Parathyroid adenoma (tissue), 2 donors: ENCODE measurements at regions not wholly inside any gene's neighbourhood (a gene's known extent, or its start where the extent isn't known, plus 50 kb on each side); places are given as distances from the start of the nearest gene placed in this dataset.
"Not testable (repeated sequence)": the region's sequence is repeated elsewhere in the genome, so short reads cannot be mapped to it uniquely, and the experiment has no call there.

Source experiments
- H2AFZ ChIP-seq: fragments of 300-600 bp; sonication (generic); one replicate; pipeline ENCODE4 v1.7.0; 2017; ENCODE audit warnings: antibody characterized with exemption, mild to moderate bottlenecking
- H3K27ac ChIP-seq: fragments of 300-600 bp; sonication (generic); one replicate; pipeline ENCODE4 v1.7.0; 2017
- H3K27me3 ChIP-seq: fragments of 300-600 bp; sonication (generic); one replicate; pipeline ENCODE4 v1.7.0; 2017; ENCODE audit warnings: low read length; ENCODE audit not compliant: control insufficient read depth, insufficient read depth
- H3K36me3 ChIP-seq: fragments of 300-600 bp; sonication (generic); one replicate; pipeline ENCODE4 v1.7.0; 2017; ENCODE audit warnings: low read length; ENCODE audit not compliant: control insufficient read depth, insufficient read depth
- H3K4me1 ChIP-seq: fragments of 300-600 bp; sonication (generic); one replicate; pipeline ENCODE4 v1.7.0; 2017; ENCODE audit warnings: control low read depth
- H3K4me2 ChIP-seq: fragments of 300-600 bp; sonication (generic); one replicate; pipeline ENCODE4 v1.7.0; 2017; ENCODE audit warnings: low read length
- H3K4me3 ChIP-seq: fragments of 300-600 bp; sonication (generic); one replicate; pipeline ENCODE4 v1.7.0; 2017; ENCODE audit warnings: low read depth, low read length
- H3K79me2 ChIP-seq: fragments of 300-600 bp; sonication (generic); one replicate; pipeline ENCODE4 v1.7.0; 2017; ENCODE audit warnings: control low read depth
- H3K9ac ChIP-seq: fragments of 300-600 bp; sonication (generic); one replicate; pipeline ENCODE4 v1.7.0; 2017; ENCODE audit warnings: mild to moderate bottlenecking
- H3K9me3 ChIP-seq: fragments of 300-600 bp; sonication (generic); one replicate; pipeline ENCODE4 v1.7.0; 2017; ENCODE audit warnings: low read length; ENCODE audit not compliant: control insufficient read depth
- donor health status: primary hyperparathyroidism.

DNA sequence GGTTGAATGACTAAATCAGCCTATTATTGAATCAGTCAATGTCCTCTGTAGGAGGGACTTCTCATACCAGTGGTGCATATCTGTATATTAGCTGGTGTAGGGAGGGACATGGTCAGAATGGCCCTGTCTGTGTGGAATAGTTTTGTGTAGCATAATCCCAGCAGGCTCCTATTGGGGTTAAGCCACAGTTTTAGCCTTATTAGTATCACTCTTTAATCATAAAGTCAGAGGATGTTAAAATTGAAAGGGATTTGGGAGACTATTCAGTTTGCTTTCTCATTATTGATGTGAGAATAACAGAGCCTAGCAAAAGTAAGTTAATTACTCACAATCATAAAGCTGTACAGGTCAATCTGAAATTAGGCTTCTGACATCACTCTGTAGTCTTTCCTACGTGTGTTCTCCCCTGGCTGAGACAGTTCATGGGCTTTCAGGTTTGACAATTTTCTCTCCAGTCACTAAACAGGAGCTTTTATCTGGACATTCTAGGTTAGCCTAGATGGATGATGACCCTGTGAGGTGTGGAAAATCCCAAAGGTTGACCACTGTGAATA, 99.2 kb upstream of the ERV3-1 start:
- H3K9ac ChIP-seq, H3K27ac ChIP-seq, H2AFZ ChIP-seq, H3K9me3 ChIP-seq, H3K36me3 ChIP-seq, H3K4me2 ChIP-seq, H3K27me3 ChIP-seq, H3K4me3 ChIP-seq, H3K4me1 ChIP-seq, H3K79me2 ChIP-seq: not testable (repeated sequence)

DNA sequence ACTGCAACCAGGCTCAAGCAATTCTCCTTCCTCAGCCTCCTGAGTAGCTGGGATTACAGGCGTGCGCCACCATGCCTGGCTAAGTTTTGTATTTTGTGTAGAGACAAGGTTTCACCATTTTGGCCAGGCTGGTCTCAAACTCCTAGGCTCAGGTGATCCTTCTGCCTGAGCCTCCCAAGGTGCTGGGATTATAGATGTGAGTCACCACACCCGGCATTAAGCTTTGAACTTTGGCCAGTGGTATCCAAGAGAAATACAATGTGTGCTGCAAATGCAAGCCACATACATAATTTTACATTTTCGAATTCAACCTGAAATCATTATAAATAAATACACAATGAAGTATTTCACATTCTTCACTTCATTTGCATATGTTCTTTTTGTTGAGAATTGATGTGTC, 94.0 kb upstream of the ERV3-1 start:
- H3K4me3 ChIP-seq = not testable (repeated sequence)

DNA sequence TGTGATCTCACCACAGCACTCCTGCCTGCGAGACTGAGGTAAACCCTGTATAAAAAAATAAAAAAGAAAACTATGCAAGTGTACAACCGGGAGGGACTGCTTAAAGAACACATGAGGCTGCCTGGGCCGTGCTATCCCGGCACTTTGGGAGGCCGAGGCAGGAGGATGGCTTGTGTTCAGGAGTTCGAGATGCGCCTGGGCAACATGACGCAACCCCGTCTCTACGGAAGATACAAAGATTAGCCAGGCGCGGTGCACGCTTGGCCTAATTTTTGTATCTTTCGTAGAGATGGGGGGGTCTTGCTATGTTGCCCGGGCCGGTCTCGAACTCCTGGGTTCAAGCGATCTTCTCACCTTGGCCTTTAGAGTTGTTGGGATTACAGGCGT, 75.2 kb upstream of the ERV3-1 start:
- not testable (repeated sequence) for H3K4me2 ChIP-seq, H3K9me3 ChIP-seq, H3K79me2 ChIP-seq, H3K36me3 ChIP-seq, H3K4me1 ChIP-seq, H3K27me3 ChIP-seq, H3K9ac ChIP-seq
- Histone ChIP-seq H3K27ac (peak overlapping the region; percentile 74), H2AFZ (peak overlapping the region; percentile 78), H3K4me3 (peak overlapping the region; percentile 75)

More for the DNA sequence above, 94.0 kb upstream of the ERV3-1 start:
- H3K4me1 ChIP-seq, H3K9me3 ChIP-seq, H3K36me3 ChIP-seq, H3K27ac ChIP-seq, H3K79me2 ChIP-seq, H3K9ac ChIP-seq, H2AFZ ChIP-seq, H3K4me2 ChIP-seq, H3K27me3 ChIP-seq: not testable (repeated sequence)

DNA sequence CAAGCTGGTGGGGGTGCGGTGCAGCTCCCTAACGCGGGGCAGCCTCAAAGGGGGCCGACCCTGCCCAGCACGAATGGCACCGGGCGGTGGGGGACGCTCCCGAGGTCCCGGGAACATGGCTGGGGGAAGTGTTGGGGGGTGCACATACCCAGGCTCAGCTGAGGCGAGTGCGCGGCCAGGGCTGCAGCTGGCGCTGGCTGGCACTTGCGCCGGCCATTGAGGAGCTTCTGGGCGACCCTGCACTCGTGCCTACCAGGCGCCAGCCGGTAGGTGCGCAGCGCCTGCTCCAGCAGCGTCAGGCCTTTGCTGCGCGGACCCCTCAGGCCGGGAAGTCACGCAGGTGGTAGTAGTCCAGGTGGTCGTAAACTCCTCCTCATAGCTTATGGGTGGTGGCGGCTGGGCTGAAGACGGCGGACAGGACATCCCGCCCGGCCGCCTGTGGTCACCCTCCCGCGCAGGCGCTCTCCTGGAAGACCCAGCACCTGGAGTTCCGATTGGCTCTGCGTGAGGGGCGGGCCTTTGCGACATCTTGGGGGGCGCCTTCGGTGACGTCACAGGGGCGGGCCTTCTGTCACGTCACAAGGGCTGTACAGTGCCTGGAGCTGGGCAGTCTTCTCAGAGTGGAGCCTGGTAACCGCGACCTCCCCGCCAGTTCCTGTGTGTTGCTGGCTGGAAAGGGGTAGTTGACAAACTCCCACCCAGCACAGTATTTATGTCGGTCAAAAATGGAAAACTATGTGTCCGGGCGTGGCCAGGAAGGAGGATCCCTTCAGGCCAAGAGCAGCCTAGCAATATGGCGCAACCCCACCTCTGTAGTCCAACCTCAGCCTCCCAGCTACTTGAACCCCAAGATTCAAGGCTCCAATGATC, 74.5 kb upstream of the ERV3-1 start:
- H3K4me2 ChIP-seq = peak overlapping the region; percentile 61
- H3K4me1 ChIP-seq, H3K79me2 ChIP-seq, H3K27me3 ChIP-seq, H3K36me3 ChIP-seq, H3K9me3 ChIP-seq: not testable (repeated sequence)
- H2AFZ ChIP-seq = peak overlapping the region; percentile 78
- peak overlapping the region; percentile 74 for H3K27ac ChIP-seq
- H3K9ac ChIP-seq = peak overlapping the region; percentile 4
- peak overlapping the region; percentile 75 for H3K4me3 ChIP-seq

DNA sequence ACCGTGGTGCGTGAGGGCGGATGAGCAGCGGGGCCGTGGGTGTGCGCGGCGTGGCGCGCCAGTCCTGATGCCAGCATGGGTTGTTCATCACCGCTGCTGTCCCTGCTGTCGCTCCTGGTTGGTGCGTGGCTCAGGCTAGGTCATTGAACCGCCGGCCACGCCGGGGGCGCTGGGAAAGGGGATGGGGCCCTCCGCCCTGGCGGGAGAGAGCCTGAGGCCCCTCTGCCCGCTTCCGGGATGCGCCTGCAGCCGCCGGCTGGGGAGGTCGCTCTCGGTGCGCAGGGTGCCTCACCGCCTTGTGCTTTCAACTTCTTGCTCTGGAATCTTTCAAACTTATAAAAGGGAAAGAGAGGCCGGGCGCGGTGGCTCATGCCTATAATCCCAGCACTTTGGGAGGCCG, 68.5 kb upstream of the ERV3-1 start:
- not testable (repeated sequence) for H3K27me3 ChIP-seq, H3K36me3 ChIP-seq, H3K9me3 ChIP-seq, H3K9ac ChIP-seq, H3K4me1 ChIP-seq, H3K4me2 ChIP-seq, H2AFZ ChIP-seq, H3K27ac ChIP-seq, H3K4me3 ChIP-seq, H3K79me2 ChIP-seq

DNA sequence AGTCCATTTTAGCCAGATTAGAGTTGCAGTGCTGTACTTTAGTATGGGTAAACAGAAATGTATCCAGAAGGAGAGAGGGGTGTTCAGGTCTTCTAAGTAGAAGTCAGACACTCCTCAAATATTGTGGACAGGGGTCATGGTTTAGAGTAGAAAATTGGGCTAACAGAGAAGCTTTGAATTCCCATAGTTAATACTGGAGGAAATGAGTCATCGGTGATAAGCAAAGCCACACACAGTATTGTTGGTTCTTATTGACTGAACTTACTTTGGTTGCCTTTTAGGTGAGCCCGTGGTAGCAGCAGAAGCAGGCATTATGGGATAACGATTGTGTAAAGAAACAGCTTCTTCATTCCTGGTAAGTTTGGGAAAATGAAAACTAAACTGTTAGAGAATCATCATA, 66.7 kb upstream of the ERV3-1 start:
- H3K9ac ChIP-seq, H3K4me3 ChIP-seq, H3K79me2 ChIP-seq, H3K4me2 ChIP-seq, H3K27ac ChIP-seq, H3K27me3 ChIP-seq, H3K9me3 ChIP-seq, H3K4me1 ChIP-seq, H3K36me3 ChIP-seq, H2AFZ ChIP-seq: not testable (repeated sequence)

DNA sequence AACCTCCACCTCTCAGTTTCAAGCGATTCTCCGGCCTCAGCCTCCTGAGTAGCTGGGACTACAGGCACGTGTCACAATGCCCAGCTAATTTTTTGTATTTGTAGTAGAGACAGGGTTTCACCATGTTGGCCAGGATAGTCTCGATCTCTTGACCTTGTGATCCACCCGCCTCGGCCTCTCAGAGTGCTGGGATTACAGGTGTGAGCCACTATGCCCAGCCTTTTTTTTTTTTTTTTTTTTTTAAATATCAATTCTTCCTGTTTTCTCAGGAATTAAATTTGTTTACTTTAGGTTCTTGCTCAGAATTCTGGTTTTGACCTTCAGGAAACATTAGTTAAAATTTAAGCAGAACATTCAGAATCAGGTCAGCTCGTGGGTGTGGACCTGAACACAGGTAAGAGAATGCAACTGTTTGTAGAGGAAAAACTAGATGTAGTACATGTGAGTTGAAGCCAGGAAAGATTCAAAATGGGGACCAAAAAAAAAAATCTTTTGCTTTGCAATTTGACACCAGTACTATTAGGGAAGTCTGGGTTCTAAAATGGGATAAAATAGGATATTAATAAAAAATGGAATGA, 65.5 kb upstream of the ERV3-1 start:
- H3K79me2 ChIP-seq, H3K27ac ChIP-seq, H3K9ac ChIP-seq, H2AFZ ChIP-seq, H3K36me3 ChIP-seq, H3K27me3 ChIP-seq, H3K4me3 ChIP-seq, H3K4me1 ChIP-seq, H3K9me3 ChIP-seq, H3K4me2 ChIP-seq: not testable (repeated sequence)

DNA sequence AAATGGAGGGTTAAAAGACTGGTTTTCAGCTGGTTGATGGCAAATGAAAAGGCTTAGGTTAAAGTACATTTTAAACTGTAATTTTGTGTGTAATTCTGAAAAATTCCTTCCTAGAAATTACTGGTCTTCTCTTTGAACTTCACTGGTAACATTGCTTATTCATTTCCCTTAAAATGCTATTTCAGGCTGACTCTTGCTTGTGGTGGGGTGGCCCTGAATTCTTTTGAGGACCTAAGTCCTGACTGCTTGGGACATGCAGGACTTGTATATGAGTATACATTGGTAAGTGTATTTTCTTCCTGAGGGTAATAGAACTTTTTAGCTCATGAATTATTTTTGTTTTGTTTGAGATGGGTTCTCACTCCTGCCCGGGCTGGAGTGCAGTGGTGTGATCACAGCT, 63.0 kb upstream of the ERV3-1 start:
- H3K9me3 ChIP-seq, H3K27me3 ChIP-seq, H2AFZ ChIP-seq, H3K4me1 ChIP-seq, H3K4me2 ChIP-seq, H3K9ac ChIP-seq, H3K79me2 ChIP-seq, H3K36me3 ChIP-seq, H3K27ac ChIP-seq, H3K4me3 ChIP-seq: not testable (repeated sequence)

DNA sequence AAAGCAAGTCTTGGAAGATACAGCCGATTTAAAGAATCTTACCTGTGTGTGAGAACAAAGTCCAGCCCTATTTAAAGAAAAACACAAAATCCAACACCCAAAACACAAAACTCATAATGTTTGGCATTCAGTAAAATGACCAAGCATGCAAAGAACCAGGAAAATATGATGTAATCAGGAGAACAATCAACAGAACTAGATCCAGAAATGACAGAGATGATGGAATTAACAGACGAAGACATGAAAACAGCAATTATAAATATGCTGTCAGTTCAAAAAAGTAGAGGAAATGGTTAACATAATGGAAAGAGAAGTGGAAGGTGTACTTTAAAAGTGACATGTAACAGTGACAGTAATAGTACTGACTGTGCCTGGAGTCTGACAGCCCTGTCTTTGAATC, 56.1 kb upstream of the ERV3-1 start:
- H3K79me2 ChIP-seq, H2AFZ ChIP-seq, H3K27me3 ChIP-seq, H3K27ac ChIP-seq, H3K9me3 ChIP-seq, H3K36me3 ChIP-seq, H3K4me2 ChIP-seq, H3K4me1 ChIP-seq, H3K9ac ChIP-seq, H3K4me3 ChIP-seq: not testable (repeated sequence)

DNA sequence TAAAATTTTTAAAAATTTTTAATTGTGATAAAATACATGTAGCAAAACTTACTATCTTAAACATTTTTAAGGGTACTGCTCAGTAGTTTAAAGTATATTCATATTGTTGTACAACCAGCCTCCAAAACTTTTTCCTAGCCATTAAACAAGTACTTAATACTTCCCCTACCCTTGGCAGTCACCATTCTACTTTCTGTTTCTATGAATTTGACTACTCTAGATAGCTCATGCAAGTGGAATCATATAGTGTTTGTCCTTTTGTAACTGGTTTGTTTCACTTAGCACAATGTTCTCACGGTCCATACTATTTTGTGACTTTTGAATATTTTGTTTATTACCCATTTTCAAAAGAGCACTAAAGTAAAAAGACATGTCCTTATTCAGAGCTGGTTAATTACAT, 52.8 kb upstream of the ERV3-1 start:
- H3K27me3 ChIP-seq, H3K4me1 ChIP-seq, H2AFZ ChIP-seq, H3K4me3 ChIP-seq, H3K79me2 ChIP-seq, H3K9me3 ChIP-seq, H3K4me2 ChIP-seq, H3K27ac ChIP-seq, H3K9ac ChIP-seq, H3K36me3 ChIP-seq: not testable (repeated sequence)
